ENCODE measurements at regions not wholly inside any gene's neighbourhood (a gene's known extent, or its start where the extent isn't known, plus 50 kb on each side); places are given as distances from the start of the nearest gene placed in this dataset.

- DNase-seq = no peak
Observed at GRCh38 chr10:108819302-108819701, 1104.0 kb downstream of the XPNPEP1 start.

GRCh38 chr10:108817584-108817983, 1105.7 kb downstream of the XPNPEP1 start:
- DNase-seq = no peak

DNA sequence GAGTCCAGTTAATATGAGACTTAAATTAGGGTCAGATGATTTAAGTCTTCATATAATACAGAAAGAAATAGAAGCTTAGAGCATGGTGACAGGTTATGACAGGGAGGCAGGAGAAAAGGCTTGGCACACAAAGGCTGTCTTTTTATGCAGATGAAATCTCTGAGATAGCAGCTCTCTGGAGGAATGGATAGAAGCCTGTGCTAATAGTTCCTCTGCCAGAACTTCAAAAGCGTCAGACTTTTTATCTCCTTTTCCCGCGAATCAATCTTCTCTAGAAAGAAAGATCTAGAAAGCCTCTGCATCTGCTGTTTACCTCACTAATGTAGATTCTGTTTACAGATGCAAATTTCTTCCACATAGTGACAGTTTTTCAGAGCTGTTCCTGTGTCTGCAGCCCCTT, 1106.2 kb downstream of the XPNPEP1 start:
- no peak for DNase-seq

- no peak for DNase-seq
Observed at GRCh38 chr10:108812906-108813305, 1110.4 kb downstream of the XPNPEP1 start.

DNA sequence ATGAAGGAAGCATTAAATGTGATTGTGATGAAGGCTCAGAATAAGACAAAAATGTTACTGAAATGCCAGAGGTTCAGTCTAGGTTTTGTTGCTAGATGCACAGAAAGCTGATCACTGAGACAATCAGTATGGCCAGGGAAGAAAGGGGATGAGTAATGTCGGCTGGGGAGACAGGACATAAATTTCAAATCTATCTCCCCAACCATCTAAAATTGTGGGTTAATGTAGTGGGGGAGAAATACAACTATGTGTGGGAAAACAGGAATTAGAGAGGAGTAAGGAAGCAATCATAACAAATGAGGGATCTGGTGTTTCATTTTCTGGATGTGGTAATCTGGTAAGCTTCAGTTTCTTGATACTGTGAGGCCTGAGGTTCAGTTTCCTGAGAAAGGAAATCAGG, 1111.0 kb downstream of the XPNPEP1 start:
- DNase-seq = no peak

GRCh38 chr10:108808228-108808627, 1115.1 kb downstream of the XPNPEP1 start:
- no peak for DNase-seq

DNA sequence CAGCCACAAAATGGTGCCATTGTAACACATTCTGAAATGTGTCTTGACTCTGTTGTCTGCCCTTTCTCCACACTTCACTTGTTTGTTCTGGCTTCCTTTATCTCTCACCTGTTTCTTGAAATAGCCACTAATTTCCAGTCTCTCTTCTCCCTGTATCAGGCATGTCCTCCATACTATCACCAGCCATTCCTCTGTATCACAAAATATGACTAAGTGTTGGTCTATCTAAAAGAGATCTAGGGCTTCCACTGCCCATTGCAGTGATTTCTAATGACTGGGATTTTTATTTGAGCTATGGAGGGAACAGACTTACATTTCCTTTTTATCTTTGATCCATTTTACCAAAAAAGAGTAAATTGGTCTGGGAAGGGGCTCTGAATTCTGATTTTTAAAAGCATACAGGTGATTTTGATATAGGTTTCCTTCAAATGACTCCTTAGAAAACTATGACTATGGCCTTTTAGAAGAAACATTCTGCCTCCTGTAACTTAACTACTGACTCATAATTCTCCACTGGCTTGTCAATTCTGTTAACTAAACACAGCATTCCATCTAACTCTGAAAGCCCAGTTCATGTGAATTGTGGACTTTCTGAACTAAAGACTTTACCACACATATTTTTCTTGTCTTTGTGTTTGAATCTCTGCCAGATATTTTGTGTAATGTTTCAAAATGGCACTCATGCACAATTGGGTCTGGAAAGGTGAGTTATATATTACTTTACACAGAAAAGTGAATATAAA, 1121.4 kb downstream of the XPNPEP1 start:
- DNase-seq = no peak

GRCh38 chr10:108801220-108801619, 1122.1 kb downstream of the XPNPEP1 start:
- DNase-seq = no peak

GRCh38 chr10:108797573-108797972, 1125.7 kb downstream of the XPNPEP1 start:
- DNase-seq = no peak

DNA sequence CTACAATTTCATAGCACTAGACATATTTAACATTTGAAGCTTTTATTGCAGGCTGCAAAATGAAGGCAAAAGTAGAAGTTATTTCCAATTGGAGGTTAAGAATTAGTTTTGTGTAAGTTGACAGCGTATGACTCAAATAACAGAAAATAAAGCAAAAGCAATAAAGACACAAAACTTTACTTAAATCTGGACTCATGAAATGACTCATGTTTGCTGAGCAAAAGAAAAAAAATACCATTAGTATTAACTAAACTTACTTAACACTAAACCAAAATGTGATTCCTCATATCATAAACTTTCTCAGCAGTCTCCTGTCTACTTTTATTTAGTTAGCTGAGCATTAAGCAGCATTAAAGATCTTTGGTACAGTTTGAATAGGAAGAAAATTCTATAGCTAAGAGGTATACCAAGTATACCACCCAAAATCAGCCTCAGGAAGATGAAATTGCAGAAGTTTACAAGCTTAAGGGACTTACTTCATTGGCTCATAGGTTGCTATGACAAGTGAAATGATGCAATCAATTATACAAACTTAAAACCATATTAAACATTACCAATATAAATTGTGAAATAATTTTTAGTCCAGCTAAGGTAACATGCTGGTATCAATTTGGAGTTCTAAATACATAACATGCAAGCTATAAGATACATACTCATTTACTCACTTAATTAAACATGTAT, 1131.4 kb downstream of the XPNPEP1 start:
- no peak for DNase-seq

GRCh38 chr10:108791030-108791429, 1132.3 kb downstream of the XPNPEP1 start:
- DNase-seq = no peak

DNA sequence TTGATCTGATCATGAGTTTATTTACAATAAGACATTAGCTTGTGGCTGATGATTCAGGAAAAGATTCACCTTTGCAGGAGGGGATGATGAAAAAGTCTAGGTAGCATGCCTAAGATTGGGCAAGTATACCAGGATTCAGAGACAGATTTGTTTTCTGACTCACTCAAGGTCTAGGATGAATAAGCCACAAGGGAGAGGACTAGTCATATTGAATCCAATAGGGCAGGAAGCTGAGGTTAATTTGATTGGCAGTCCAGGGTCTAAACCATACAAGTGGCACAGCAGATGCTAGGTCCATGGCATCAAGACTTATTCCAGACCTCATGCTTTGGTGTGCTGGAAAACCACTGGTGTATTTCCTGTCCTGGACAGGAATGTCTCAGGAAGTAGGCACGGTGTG, 1133.4 kb downstream of the XPNPEP1 start:
- DNase-seq = no peak

DNA sequence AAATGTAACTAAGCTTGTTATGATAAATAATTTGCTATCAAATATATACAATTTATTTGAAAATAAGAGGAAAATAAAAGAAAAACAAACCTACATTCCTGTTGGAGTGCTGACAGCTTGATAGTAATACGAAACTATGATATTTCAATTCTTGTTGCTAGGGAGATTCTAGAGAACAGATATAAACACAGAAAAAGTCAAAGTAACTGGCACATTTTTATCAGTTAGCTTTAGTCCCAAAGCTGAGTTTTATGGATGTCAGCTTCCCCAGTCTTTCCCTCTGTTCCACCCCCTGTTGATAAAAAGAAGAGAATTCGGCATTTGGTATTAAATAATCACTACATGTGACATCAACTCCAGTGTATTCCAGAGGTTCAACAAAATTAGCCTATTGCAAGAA, 1134.0 kb downstream of the XPNPEP1 start:
- DNase-seq = no peak

- no peak for DNase-seq
Observed at GRCh38 chr10:108788891-108789290, 1134.4 kb downstream of the XPNPEP1 start.

DNA sequence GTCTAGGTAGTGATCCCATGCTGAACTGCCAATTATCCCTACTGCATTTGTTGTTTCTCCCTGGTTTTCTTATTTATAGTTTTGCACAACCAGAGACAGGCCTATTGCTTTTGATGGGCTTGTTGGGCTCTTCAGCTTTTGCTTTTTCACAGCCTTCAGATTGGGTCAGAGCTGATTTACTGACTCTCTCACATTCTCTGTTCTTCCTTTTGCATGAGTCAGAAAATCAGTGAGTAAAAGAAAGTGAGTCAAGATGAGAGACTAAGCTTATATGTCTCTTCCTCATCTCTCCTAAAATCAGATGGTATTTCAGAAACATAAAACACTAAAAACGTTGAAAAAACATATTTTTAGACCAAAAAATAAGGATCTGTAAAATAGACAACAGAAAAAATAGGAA, 1135.4 kb downstream of the XPNPEP1 start:
- no peak for DNase-seq

DNA sequence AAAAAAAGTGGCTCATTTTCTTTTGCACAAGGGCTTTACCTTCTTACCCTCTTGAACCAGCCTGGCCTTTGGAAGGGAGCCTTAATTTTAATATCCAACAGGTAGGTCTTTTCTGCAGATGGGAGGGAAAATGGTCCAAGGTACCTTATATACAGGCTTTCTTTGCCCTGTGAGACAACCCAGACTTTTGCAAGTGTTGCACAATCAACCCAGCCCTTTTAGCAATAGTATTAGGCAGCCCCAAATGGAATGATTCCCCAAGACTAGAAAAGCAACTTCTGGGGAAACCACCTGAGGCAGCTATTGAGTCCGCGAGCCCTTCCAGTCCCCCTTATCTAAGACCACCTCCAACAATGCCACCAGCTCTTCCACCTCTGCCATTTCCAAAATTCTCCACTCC, 1138.3 kb downstream of the XPNPEP1 start:
- no peak for DNase-seq

GRCh38 chr10:108784534-108784933, 1138.8 kb downstream of the XPNPEP1 start:
- DNase-seq = no peak

- no peak for DNase-seq
Observed at GRCh38 chr10:108783897-108784296, 1139.4 kb downstream of the XPNPEP1 start.

DNA sequence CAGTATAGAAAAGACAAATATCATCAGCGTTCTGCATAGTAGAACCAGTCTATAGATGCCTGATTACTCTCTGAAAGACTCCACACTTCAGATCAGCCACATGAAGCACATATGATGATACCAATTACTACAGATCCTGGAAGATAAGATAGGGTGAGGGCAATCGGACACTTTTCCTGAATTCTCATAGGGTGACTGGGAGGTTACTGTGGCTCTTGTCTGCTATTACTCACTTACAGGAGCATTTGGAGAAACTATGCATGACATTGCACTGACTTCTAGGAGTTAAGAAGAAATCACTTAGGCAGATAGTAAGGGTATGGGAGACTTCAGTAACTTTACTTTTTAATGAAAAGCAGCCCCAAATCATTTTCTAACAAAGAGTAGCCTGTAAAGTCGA, 1140.9 kb downstream of the XPNPEP1 start:
- no peak for DNase-seq

DNA sequence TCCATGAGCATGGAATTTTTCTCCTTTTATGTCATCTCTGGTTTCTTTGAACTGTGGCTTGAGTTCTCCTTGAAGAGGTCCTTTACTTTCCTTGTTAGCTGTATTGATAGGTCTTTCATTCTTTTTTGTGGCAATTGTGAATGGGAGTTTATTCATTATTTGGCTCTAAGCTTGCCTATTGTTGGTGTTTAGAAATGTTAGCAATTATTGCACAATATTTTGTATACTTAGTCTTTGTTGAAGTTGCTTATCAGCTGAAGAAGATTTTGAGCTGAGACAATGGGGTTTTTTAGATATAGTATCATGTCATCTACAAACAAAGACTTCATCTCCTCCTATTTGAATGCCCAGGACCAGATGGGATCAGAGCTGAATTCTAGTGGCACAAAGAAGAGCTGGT, 1143.8 kb downstream of the XPNPEP1 start:
- DNase-seq = no peak

- no peak for DNase-seq
Observed at GRCh38 chr10:108775911-108776475, 1147.3 kb downstream of the XPNPEP1 start.

DNA sequence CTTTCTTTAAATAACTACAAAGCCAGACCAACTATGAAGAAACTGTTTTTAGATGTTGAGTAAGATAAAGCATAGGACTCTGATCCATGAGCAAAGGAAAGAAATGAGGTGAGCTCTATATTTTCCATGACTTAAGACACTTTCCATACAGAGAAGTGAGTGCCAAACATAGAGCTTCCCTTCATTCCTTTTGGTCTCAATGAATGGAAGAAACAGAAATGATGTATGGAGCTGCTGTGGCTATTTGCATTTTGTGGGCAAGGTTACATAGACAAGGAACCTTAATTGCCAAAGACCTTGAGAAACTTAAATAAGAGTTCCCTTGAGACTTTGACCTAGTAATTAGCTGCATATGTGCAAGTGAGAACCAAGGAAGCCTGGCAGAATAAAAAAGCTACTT, 1152.2 kb downstream of the XPNPEP1 start:
- no peak for DNase-seq

DNA sequence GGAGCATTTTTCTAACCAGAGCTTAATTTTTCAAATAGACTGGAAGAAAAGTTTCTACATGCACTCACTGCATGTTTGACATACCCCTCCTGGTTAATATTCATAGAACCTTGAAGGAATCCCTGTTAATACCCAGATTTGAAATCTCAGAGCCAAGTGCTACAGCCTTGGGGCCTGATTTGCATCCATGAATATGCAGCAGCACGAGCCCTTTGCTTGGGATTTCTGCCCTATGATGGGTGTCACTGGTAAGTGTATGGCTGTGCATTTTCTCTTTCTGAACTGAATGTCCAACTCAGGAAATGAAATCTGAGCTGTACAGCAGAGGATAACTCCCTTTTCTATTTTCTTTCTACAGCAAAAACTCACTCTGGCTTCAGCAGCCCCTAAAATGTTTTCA, 1157.5 kb downstream of the XPNPEP1 start:
- no peak for DNase-seq

- DNase-seq = no peak
Observed at GRCh38 chr10:108757946-108758345, 1165.4 kb downstream of the XPNPEP1 start.

All from CD4-positive, alpha-beta T cell treated with Interleukin-21 for 1 hour (primary cell).